ENCODE measurements at regions not wholly inside any gene's neighbourhood (a gene's known extent, or its start where the extent isn't known, plus 50 kb on each side); places are given as distances from the start of the nearest gene placed in this dataset.
"Not testable (repeated sequence)": the region's sequence is repeated elsewhere in the genome, so short reads cannot be mapped to it uniquely, and the experiment has no call there.

GRCh38 chr5:35561396-35561795, 56.3 kb upstream of the SPEF2 start:
- no peak for DNase-seq

- no peak for DNase-seq
These were observed 59.9 kb upstream of the SPEF2 start for GRCh38 chr5:35557748-35558147.

DNA sequence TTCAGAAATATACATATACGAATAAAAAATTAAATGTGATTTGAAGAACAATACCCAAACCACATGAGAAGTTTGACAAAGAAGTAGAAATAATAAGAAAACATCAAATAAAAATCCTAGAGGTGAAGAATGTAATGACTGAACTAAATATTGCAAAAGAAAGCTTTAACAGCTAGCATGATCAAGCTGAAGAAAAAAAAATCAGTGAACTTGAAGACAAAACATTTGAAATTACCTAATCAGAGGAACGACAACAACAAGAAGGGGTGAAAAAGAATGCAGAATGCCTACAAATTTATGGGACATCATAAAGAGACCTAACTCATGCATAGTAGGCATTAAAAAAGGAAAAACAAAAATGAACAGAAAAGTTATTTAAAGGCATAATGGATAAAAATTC, 60.5 kb upstream of the SPEF2 start:
- DNase-seq, result no peak

GRCh38 chr5:35554016-35554415, 63.6 kb upstream of the SPEF2 start:
- no peak for DNase-seq

DNA sequence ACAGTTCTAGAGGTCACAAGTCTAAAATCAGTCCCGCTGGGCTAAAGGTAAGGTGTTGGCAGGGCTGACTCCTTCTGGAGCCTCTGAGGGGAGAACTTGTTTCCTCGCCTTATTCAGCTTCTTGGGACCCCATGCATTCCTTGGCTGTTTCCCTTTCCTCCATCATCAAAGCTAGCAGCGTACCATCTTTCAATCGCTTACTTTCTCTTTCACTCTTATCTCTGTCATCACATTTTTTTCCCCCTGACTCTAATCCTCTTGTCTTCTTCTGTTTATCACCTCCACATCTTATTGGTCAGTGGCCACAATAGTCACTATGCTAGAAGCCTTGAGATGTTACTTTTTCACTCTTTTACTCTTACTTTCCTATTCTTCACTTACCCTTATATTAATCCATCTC, 72.5 kb upstream of the SPEF2 start:
- no peak for DNase-seq

GRCh38 chr5:35543408-35543807, 74.3 kb upstream of the SPEF2 start:
- DNase-seq, result no peak

GRCh38 chr5:35540002-35540401, 77.7 kb upstream of the SPEF2 start:
- no peak for DNase-seq

DNA sequence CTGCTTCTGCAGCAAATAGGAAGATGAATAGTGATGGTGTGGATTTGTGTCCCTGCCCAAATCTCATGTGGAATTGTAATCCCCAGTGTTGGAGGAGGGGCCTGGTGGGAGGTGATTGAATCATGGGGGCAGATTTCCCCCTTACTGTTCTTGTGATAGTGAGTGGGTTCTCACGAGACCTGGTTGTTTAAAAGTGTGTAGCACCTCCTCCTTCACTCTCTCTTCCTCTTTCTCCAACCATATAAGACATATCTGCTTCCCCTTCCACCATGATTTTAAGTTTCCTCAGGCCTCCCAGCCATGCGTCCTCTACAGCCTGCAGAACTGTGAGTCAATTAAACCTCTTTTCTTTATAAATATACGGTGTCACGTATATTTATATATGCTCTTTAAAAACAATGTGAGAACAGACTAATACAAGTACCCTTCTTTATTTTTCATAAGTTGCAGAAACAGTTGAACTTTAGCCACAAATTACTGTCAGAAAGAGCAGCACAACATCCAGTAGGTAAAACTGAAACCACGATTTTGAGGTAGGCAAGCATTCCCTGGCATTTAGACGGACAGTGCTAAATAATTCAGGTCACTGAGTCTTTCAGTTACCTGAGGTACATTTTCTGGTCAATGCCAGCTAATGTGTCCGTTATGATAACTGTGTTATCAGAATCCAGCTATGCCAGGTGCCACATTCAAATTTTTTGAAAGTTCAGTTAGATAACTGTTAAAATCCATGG, 79.3 kb upstream of the SPEF2 start:
- DNase-seq, result no peak

DNA sequence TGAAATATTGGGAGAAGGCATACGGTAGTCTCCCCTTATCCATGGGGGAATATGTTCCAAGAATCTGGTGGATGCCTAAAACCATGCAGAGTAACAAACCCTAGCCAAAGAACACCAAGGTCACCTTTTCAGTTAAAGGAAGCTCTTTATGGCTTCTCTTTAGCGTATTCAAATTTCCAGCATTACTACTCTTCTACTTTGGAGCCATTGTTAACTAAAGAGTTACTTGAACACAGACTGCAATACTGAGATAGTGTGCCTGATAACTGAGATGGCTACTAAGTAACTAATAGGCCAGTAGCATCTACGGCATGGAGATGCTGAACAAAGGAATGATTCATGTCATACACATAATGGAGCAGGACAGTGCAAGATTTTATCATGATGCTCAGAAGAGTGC, 84.5 kb upstream of the SPEF2 start:
- no peak for DNase-seq

GRCh38 chr5:35531553-35531952, 86.1 kb upstream of the SPEF2 start:
- DNase-seq, result not testable (repeated sequence)

- DNase-seq, result no peak
These were observed 99.6 kb upstream of the SPEF2 start for GRCh38 chr5:35518104-35518503.

GRCh38 chr5:35516271-35516670, 101.4 kb upstream of the SPEF2 start:
- no peak for DNase-seq

GRCh38 chr5:35513612-35514011, 104.1 kb upstream of the SPEF2 start:
- no peak for DNase-seq

GRCh38 chr5:35502206-35502605, 115.5 kb upstream of the SPEF2 start:
- no peak for DNase-seq

GRCh38 chr5:35488791-35489190, 128.9 kb upstream of the SPEF2 start:
- DNase-seq, result no peak

DNA sequence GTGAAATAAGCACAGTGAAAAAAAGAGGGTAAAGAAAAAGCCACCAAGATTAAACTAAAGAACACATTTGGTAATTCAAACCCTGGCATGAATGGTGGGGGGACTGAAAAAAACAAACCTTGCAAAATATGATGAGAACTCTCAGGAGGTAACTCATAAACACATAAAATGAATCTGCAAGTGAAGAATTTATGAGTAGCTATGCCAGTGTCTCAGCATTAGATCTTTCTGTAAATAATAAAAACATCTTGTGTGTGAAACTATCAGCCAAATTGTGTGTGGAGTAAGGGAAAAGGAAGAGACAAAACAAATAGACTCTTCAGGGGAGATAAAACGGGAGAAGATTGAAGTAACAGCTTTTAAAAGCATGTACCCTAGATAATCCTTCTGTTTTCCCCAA, 129.6 kb upstream of the SPEF2 start:
- no peak for DNase-seq

DNA sequence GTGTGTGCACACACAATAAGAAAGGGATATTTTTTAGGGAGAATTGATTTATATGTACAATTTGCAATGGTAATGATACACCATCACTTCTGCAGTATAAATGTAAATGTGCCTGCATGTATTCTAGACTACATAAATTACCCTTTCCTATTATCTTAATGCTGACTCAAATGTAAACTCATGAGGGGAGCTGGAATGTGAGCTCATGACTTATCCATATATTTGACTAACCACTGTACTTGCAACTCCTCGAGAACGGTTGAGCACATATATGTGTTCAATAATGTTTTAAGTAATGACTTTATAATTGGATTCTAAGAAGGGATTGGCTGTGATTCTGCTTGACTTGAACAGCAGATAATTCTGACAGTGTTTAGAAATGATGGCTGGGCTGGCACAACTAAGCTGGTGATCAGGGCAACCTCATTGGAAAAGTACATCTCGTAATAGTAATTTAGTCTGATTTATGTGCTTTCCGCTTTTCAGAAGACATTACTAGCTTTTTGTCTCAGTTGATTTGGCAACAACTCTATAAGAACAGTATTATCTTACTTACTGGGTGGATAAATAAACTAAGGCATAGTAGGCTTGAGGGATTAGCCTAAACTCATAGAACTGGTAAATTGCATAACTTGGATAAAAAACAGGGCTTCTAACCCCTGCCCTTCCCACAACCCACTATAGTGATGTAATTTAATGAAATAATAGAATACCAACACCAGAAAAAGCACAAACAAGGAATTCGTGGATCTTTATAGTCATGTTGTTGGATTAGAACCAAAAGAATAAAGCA, 130.2 kb upstream of the SPEF2 start:
- no peak for DNase-seq

GRCh38 chr5:35485487-35485886, 132.2 kb upstream of the SPEF2 start:
- DNase-seq, result no peak

DNA sequence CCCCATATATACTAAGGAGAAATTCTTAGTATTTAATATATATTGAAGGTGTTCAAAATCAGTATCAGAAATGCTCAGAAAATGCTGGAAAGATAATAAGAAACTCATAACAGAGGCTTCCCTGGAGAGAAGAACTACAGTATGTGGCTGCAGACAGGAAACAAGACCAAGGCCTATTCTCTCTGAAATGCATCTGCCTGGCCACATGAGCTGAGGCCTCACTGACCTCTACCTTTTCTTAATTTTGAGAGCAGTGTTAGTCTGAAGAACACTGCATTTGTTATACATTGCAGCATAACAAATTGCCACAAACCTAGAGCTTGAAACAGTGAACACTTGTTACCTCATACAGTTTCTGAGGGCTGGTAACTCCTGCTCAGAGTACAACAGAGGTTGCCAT, 133.4 kb upstream of the SPEF2 start:
- DNase-seq, result no peak

GRCh38 chr5:35483780-35484179, 133.9 kb upstream of the SPEF2 start:
- DNase-seq, result no peak

GRCh38 chr5:35483191-35483590, 134.5 kb upstream of the SPEF2 start:
- no peak for DNase-seq

DNA sequence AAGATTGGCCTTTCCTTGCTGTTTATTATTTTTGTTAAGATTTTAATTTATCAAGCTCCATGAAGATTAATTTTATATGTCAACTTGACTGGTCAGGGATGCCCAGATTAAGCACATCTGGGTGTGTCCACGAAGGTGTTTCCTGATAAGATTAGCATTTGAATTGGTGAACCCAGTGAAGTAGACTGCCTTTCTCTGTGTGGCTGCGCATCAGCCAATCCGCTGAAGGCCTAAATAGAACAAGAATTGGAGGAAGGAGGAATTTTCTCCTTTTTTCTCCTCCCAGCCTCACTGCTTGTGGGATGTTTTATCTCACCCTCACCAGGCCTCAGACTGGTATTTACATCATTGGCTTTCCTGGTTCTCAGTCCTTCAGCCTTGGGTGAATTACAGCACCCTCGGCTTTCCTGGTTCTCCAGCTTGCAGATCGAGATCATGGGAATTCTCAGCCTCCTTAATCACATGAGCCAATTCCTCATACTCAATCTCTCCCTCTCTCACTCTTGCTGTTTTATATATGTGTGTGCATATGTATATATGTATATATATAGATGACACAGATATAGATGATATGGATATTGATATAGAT, 135.4 kb upstream of the SPEF2 start:
- DNase-seq, result no peak

GRCh38 chr5:35478856-35479682, 138.6 kb upstream of the SPEF2 start:
- no peak for DNase-seq

Measured in activated CD4-positive, alpha-beta T cell treated with anti-CD3 and anti-CD28 coated beads for 48 hours (primary cell).